Uterus (tissue), 2 donors: ENCODE measurements at regions not wholly inside any gene's neighbourhood (a gene's known extent, or its start where the extent isn't known, plus 50 kb on each side); places are given as distances from the start of the nearest gene placed in this dataset.

Experiments
- POLR2A ChIP-seq, 2 donors: fragments of 450-650 bp; IDR thresholded peaks; one replicate each; pipeline ENCODE4 v1.6.1; 2016; ENCODE audit warnings: antibody characterized with exemption in 2 of 2, mild to moderate bottlenecking in 1 of 2, moderate library complexity in 1 of 2
- TF ChIP-seq, protein P1 (sequence below), 4 experiments: fragments of 200-600 bp in 2 of 4; fragments of 450-650 bp in 2 of 4; sonication (generic) in 2 of 4; IDR thresholded peaks; one replicate each; pipeline ENCODE4 v1.5.1; 2016 to 2019; ENCODE audit warnings: antibody characterized with exemption in 4 of 4, mild to moderate bottlenecking in 2 of 4, moderate library complexity in 1 of 4

DNA sequence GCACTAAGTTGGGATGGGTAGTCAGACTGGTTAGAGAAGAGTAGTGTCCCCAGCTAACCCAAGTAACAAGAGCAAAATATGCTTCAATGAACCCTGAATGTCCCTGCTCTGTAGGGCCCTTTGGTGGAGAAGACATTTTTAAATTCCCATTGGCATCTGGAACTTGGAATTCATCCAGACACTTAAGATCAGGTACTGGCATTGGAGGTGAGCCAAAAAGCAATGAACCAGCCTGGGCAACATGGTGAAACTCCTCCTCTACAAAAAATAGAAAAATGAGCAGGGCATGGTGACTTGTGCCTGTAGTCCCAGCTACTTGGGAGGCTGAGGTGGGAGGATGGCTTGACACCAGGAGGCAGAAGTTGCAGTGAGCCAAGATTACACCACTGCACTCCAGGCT, 58.9 kb upstream of the ZNF618 start:
- TF ChIP-seq, protein P1, sequence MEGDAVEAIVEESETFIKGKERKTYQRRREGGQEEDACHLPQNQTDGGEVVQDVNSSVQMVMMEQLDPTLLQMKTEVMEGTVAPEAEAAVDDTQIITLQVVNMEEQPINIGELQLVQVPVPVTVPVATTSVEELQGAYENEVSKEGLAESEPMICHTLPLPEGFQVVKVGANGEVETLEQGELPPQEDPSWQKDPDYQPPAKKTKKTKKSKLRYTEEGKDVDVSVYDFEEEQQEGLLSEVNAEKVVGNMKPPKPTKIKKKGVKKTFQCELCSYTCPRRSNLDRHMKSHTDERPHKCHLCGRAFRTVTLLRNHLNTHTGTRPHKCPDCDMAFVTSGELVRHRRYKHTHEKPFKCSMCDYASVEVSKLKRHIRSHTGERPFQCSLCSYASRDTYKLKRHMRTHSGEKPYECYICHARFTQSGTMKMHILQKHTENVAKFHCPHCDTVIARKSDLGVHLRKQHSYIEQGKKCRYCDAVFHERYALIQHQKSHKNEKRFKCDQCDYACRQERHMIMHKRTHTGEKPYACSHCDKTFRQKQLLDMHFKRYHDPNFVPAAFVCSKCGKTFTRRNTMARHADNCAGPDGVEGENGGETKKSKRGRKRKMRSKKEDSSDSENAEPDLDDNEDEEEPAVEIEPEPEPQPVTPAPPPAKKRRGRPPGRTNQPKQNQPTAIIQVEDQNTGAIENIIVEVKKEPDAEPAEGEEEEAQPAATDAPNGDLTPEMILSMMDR (IDR thresholded peaks at IDR 0.05), result no peak
- no peak for TF ChIP-seq POLR2A (IDR thresholded peaks at IDR 0.05)
